ENCODE measurements at regions not wholly inside any gene's neighbourhood (a gene's known extent, or its start where the extent isn't known, plus 50 kb on each side); places are given as distances from the start of the nearest gene placed in this dataset.

DNA sequence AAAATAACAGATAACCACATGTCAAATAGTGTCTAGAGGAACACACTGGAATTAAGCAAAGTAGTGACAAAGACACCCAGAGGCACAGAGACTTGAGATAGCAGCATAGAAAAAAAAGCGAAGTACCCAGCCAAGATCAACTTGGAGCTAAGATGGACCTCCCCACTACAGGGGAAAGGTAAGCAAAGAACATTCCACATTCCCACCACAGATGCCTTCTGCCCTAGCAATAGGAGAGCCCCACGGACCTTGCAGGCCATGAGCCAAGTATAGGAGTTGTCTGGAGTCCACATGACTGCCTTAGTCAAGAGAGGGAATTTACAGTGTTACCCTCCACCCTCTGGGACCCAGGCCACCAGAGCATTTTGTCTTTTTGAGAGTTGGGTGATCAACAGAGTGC, 110.7 kb upstream of the SPRY2 start:
- TF ChIP-seq, protein P1, sequence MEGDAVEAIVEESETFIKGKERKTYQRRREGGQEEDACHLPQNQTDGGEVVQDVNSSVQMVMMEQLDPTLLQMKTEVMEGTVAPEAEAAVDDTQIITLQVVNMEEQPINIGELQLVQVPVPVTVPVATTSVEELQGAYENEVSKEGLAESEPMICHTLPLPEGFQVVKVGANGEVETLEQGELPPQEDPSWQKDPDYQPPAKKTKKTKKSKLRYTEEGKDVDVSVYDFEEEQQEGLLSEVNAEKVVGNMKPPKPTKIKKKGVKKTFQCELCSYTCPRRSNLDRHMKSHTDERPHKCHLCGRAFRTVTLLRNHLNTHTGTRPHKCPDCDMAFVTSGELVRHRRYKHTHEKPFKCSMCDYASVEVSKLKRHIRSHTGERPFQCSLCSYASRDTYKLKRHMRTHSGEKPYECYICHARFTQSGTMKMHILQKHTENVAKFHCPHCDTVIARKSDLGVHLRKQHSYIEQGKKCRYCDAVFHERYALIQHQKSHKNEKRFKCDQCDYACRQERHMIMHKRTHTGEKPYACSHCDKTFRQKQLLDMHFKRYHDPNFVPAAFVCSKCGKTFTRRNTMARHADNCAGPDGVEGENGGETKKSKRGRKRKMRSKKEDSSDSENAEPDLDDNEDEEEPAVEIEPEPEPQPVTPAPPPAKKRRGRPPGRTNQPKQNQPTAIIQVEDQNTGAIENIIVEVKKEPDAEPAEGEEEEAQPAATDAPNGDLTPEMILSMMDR (conservative IDR thresholded peaks at IDR 0.05; ENCODE audit: low read depth in 2 of 2): no peak
- TF ChIP-seq EZH2 (IDR thresholded peaks at IDR 0.05; ENCODE audit: low read depth, unreplicated experiment) (no peak), EZH2phosphoT487 (IDR thresholded peaks at IDR 0.05; ENCODE audit: unreplicated experiment) (no peak), POLR2AphosphoS5 (IDR thresholded peaks at IDR 0.05; ENCODE audit: low read depth) (no peak)
- TF ChIP-seq, protein P2, sequence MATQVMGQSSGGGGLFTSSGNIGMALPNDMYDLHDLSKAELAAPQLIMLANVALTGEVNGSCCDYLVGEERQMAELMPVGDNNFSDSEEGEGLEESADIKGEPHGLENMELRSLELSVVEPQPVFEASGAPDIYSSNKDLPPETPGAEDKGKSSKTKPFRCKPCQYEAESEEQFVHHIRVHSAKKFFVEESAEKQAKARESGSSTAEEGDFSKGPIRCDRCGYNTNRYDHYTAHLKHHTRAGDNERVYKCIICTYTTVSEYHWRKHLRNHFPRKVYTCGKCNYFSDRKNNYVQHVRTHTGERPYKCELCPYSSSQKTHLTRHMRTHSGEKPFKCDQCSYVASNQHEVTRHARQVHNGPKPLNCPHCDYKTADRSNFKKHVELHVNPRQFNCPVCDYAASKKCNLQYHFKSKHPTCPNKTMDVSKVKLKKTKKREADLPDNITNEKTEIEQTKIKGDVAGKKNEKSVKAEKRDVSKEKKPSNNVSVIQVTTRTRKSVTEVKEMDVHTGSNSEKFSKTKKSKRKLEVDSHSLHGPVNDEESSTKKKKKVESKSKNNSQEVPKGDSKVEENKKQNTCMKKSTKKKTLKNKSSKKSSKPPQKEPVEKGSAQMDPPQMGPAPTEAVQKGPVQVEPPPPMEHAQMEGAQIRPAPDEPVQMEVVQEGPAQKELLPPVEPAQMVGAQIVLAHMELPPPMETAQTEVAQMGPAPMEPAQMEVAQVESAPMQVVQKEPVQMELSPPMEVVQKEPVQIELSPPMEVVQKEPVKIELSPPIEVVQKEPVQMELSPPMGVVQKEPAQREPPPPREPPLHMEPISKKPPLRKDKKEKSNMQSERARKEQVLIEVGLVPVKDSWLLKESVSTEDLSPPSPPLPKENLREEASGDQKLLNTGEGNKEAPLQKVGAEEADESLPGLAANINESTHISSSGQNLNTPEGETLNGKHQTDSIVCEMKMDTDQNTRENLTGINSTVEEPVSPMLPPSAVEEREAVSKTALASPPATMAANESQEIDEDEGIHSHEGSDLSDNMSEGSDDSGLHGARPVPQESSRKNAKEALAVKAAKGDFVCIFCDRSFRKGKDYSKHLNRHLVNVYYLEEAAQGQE (IDR thresholded peaks at IDR 0.05; ENCODE audit: unreplicated experiment): no peak
